Liver (tissue), 3 donors: ENCODE measurements at regions not wholly inside any gene's neighbourhood (a gene's known extent, or its start where the extent isn't known, plus 50 kb on each side); places are given as distances from the start of the nearest gene placed in this dataset.

Source experiments
- CTCF ChIP-seq: fragments of 150-350 bp; IDR thresholded peaks from 2 replicates; pipeline ENCODE4 v1.5.1; 2017; ENCODE audit warnings: improper control_type of control experiment, low read depth, low read length; ENCODE audit not compliant: missing input control
- RAD21 ChIP-seq, 2 donors: IDR thresholded peaks; 2 replicates each; pipeline ENCODE4 v1.6.1; 2016; ENCODE audit warnings: antibody characterized with exemption in 2 of 2, mild to moderate bottlenecking in 2 of 2
- TAF1 ChIP-seq: conservative IDR thresholded peaks from 2 replicates; pipeline ENCODE4 v1.6.1; 2016; ENCODE audit warnings: antibody characterized with exemption, mild to moderate bottlenecking
- YY1 ChIP-seq: IDR thresholded peaks from 2 replicates; pipeline ENCODE4 v1.6.1; 2016; ENCODE audit warnings: antibody characterized with exemption, mild to moderate bottlenecking
- donor health status: healthy.
- donor health status: healthy.

GRCh38 chr3:20346369-20346768 is 160.4 kb upstream of the SGO1 start:
- TF ChIP-seq RAD21 (IDR thresholded peaks at IDR 0.05): no peak
- TF ChIP-seq YY1: no peak
- TF ChIP-seq CTCF: no peak
- TF ChIP-seq TAF1: no peak
